HG03575 (cell line): ENCODE measurements at regions not wholly inside any gene's neighbourhood (a gene's known extent, or its start where the extent isn't known, plus 50 kb on each side); places are given as distances from the start of the nearest gene placed in this dataset.
"Not testable (repeated sequence)": the region's sequence is repeated elsewhere in the genome, so short reads cannot be mapped to it uniquely, and the experiment has no call there.

Experiments
- ATAC-seq: cut with Tn5 transposase; IDR thresholded peaks from one replicate; pipeline ENCODE4 v1.9.1; 2021; ENCODE audit not compliant: unreplicated experiment, insufficient number of reproducible peaks, low FRiP score; ENCODE audit errors: extremely low read depth

GRCh38 chr2:89048138-89049066, 356.9 kb downstream of the RPIA start:
- ATAC-seq = not testable (repeated sequence)

DNA sequence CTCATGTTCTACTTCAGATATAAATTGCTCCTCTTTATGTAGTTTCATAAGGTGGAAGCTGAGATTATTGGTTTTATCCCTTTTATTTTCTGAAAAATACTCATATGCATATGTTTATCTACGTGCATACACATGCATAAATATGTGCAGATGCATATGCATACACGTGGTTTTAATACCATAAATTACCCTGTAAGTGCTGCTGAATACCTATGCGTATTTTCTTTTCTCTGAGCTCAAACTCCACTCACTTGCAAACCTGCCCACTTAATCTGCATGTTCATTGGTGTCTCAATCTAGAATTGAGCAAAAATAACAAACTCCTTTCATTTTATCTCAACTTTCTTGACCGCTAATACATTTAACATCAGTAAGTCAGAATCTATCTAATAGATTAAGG, 367.1 kb downstream of the RPIA start:
- not testable (repeated sequence) for ATAC-seq

DNA sequence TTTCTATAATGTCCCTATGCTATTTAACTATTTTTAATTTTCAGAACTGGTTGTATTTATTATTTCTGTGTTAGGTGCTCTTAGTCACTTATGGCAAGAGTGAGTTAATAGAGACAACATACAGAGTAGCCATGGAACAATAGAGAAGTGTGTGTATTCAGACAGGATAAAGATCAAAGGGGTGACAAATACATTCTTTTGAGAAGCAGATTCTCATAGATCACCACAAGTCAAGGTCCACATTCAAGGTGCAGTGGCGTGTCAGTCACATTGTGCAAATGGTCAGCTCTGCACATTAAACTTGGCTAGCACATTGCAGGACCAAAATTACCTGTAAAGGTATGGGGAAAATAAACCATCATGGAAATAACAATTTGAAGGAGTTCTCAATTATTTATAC, 369.7 kb downstream of the RPIA start:
- ATAC-seq = not testable (repeated sequence)

- ATAC-seq = not testable (repeated sequence)
Measured at GRCh38 chr2:89076771-89077170, 385.3 kb downstream of the RPIA start.

DNA sequence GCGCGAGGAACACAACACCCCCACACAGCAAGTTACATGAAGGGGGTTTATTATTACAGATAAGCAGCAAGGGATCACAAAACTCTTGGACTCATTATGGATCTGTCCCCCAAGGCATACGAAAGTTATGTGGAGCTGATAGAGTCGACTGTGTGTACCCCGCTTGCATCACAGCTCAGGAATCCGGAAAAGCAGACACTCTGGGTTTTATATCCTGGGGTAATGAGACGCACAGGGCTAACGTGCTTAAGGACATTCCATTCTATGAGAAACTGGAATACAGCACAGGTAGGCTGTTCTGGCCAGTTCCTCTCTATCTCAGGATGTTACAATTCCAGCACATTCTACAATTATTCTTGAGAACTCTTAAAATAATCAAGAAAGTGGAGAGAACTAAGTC, 401.4 kb downstream of the RPIA start:
- ATAC-seq = not testable (repeated sequence)

DNA sequence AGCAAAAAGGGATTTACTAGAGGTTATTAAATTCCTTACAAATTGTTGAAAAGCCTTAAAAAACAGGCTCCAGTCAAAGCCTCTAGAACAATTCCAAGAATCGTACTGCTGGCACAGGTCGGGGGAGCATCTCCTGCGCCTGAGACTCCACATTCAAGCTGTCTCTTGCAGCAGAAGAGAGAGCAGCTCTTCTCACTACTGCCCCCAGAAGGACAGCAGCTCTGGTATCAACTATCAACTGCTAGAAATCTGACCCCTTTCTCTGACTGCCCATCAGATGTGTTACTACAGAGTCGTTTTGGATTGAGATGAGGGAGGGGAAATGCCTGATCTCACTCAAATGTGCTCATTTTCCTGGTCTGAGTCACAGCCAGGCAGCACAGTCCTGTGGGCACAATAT, 403.6 kb downstream of the RPIA start:
- ATAC-seq = not testable (repeated sequence)

GRCh38 chr2:89102587-89102986, 411.1 kb downstream of the RPIA start:
- not testable (repeated sequence) for ATAC-seq

- peak; percentile 72 for ATAC-seq
Measured at GRCh38 chr2:89106369-89107019, 415.0 kb downstream of the RPIA start.

- ATAC-seq = not testable (repeated sequence)
Measured at GRCh38 chr2:89112434-89112833, 421.0 kb downstream of the RPIA start.

DNA sequence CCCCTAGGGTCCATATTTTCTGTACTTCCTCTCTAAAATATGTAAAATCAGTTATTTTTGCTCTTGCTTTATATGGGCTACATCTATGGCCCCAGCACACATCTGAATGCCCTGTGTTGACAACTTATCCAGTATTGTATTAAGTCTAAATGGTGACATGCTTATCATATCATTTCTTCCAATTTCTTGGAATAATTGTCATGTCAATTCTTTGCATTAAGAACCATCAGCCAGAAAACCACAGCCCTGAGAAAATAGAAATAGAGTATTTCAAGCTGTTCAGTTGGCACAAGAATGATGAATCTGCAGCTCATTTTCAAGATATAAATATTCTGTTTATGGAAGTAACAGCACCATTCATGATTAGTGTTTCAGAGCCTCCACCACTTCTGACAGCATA, 421.8 kb downstream of the RPIA start:
- not testable (repeated sequence) for ATAC-seq

GRCh38 chr2:89129440-89129839, 438.0 kb downstream of the RPIA start:
- ATAC-seq = not testable (repeated sequence)

DNA sequence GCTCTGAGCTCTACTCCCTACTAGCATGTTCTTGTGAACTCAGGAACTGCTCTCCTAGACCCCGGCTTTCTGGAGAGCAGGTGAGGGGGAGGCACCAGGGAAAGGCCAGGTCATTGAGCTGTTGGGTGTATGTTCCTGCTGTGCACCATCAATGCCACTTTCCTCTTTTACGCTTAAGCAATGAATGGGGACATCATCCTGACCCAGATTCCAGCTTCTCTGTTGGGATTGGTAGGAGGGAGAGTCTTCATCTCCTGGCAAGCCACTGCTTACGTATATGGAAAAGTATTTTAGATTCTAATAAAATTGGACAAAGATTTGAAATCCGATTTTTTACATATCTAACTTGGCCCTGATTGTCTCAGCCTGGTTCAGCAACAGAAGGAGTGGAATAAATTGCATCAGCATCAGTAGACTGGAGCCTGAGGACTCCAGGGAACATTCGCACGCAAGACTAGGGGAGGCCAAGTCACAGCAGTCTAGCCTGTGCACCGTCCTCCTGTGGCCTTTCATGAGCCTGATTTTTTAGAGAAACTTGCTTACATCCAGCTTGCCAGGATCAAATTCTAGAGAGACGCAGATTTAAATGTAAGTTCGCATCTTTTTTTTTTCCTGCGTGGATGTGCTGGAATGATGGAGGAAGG, 439.3 kb downstream of the RPIA start:
- not testable (repeated sequence) for ATAC-seq

GRCh38 chr2:89142959-89143358, 451.5 kb downstream of the RPIA start:
- not testable (repeated sequence) for ATAC-seq

DNA sequence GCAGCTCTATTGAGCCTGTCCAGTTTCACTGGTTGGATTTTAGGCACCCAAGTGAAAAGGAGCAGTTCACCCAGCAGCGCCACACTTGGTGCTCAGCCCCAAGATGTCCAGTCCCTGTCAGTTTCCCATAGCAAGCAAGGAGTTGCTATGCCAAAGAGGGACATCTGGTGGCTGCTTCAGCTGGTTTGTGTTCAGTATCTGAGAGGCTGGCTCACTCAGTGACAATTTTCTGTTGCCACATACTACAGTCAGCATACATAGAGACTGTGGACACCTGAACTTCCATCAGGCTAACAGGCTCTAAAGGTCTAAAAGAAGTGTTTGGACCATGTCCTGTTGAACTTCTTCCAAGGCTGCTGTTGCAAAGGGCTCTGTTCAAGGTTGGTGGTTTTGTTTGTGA, 453.9 kb downstream of the RPIA start:
- ATAC-seq = not testable (repeated sequence)

- not testable (repeated sequence) for ATAC-seq
Measured at GRCh38 chr2:89148256-89148655, 456.8 kb downstream of the RPIA start.

DNA sequence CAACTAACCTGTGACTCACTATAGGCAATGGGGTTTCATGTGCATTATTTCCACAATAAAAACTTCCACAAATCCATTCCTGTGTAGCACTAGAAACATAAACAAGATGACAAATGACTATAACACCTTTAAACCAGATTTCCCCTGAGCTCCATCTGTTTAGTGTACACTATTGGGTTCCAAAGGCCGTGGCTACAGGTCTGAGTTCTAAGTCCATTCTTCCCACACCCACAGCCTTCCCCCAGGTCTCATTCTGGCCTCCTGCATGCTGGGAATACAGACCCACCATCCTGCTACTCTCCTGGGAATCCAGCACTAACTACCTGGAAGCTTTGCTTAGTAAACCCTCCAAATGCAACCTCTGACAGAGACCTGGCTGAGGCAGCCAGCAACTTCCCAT, 460.2 kb downstream of the RPIA start:
- ATAC-seq = not testable (repeated sequence)

- not testable (repeated sequence) for ATAC-seq
Measured at GRCh38 chr2:89152501-89152900, 461.0 kb downstream of the RPIA start.

- ATAC-seq = not testable (repeated sequence)
Measured at GRCh38 chr2:89153210-89153609, 461.7 kb downstream of the RPIA start.

GRCh38 chr2:89154247-89154682, 462.8 kb downstream of the RPIA start:
- ATAC-seq = not testable (repeated sequence)
